AG10803 (cell line): ENCODE measurements at regions not wholly inside any gene's neighbourhood (a gene's known extent, or its start where the extent isn't known, plus 50 kb on each side); places are given as distances from the start of the nearest gene placed in this dataset.

Source experiments
- DNase-seq: peaks from one replicate; pipeline ENCODE4 v3.0.0; 2010; ENCODE audit warnings: low read depth
- H3K4me3 ChIP-seq: 2 replicates; pipeline ENCODE4 v1.5.1; 2011; ENCODE audit warnings: mild to moderate bottlenecking, low read length, control low read depth
- CTCF ChIP-seq: conservative IDR thresholded peaks from 2 replicates; pipeline ENCODE4 v1.5.1; 2011; ENCODE audit warnings: mild to moderate bottlenecking, low read length, control low read depth, inconsistent platforms

GRCh38 chr3:94896994-94897393 lies 834.1 kb downstream of the NSUN3 start:
- no peak overlapping the region for H3K4me3 ChIP-seq
- TF ChIP-seq CTCF = no peak
- DNase-seq = no peak

GRCh38 chr3:94904156-94904674 lies 841.4 kb downstream of the NSUN3 start:
- no peak for DNase-seq
- H3K4me3 ChIP-seq = no peak overlapping the region
- no peak for TF ChIP-seq CTCF

GRCh38 chr3:94909726-94910125 lies 846.9 kb downstream of the NSUN3 start:
- TF ChIP-seq CTCF = no peak
- DNase-seq = no peak
- H3K4me3 ChIP-seq = no peak overlapping the region

- TF ChIP-seq CTCF = no peak
- no peak for DNase-seq
- H3K4me3 ChIP-seq = no peak overlapping the region
These were observed 849.8 kb downstream of the NSUN3 start for GRCh38 chr3:94912656-94913055.

- H3K4me3 ChIP-seq = no peak overlapping the region
- TF ChIP-seq CTCF = no peak
- no peak for DNase-seq
These were observed 864.3 kb downstream of the NSUN3 start for GRCh38 chr3:94927175-94927574.

GRCh38 chr3:94928921-94929320 lies 866.1 kb downstream of the NSUN3 start:
- no peak for DNase-seq
- no peak overlapping the region for H3K4me3 ChIP-seq
- TF ChIP-seq CTCF = no peak

GRCh38 chr3:94935738-94936580 lies 873.1 kb downstream of the NSUN3 start:
- TF ChIP-seq CTCF = no peak
- no peak for DNase-seq
- H3K4me3 ChIP-seq = no peak overlapping the region
